GM23338 (cell line): ENCODE measurements at regions not wholly inside any gene's neighbourhood (a gene's known extent, or its start where the extent isn't known, plus 50 kb on each side); places are given as distances from the start of the nearest gene placed in this dataset.
"Not testable (repeated sequence)": the region's sequence is repeated elsewhere in the genome, so short reads cannot be mapped to it uniquely, and the experiment has no call there.

ENCODE experiments used
- ATAC-seq: fragments of 200-7000 bp; cut with Tn5 transposase; 3 replicates; pipeline ENCODE4 v1.9.1; 2020
- DNase-seq: peaks from one replicate; pipeline ENCODE4 v3.0.0-alpha.2; 2015; ENCODE audit warnings: low spot score
- H2AFZ ChIP-seq: fragments of 200-600 bp; sonication (generic); 2 replicates; pipeline ENCODE4 v1.8.0; 2016; ENCODE audit warnings: antibody characterized with exemption, mild to moderate bottlenecking, moderate library complexity
- H3F3A ChIP-seq: fragments of 200-600 bp; sonication (generic); replicated peaks from 2 replicates; pipeline ENCODE4 v1.8.0; 2017; ENCODE audit warnings: antibody characterized with exemption, mixed run types, low read depth
- H3K27ac ChIP-seq: fragments of 200-600 bp; sonication (generic); 2 replicates; pipeline ENCODE4 v1.6.1; 2016; ENCODE audit warnings: low read depth
- H3K27me3 ChIP-seq: fragments of 200-600 bp; sonication (generic); 2 replicates; pipeline ENCODE4 v1.8.0; 2016; ENCODE audit warnings: mild to moderate bottlenecking, mixed run types, moderate library complexity; ENCODE audit not compliant: insufficient read depth
- H3K36me3 ChIP-seq: fragments of 200-600 bp; sonication (generic); 2 replicates; pipeline ENCODE4 v1.8.0; 2016; ENCODE audit warnings: mild to moderate bottlenecking; ENCODE audit not compliant: insufficient read depth
- H3K4me1 ChIP-seq: fragments of 200-600 bp; sonication (generic); 2 replicates; pipeline ENCODE4 v1.8.0; 2016; ENCODE audit warnings: mild to moderate bottlenecking, moderate library complexity; ENCODE audit not compliant: insufficient read depth
- H3K4me2 ChIP-seq: fragments of 200-600 bp; sonication (generic); 2 replicates; pipeline ENCODE4 v1.7.1; 2017; ENCODE audit warnings: mixed run types
- H3K4me3 ChIP-seq: fragments of 200-600 bp; sonication (generic); 2 replicates; pipeline ENCODE4 v1.6.1; 2016; ENCODE audit warnings: mixed run types
- H3K79me2 ChIP-seq: fragments of 200-600 bp; sonication (generic); replicated peaks from 2 replicates; pipeline ENCODE4 v1.8.0; 2017; ENCODE audit warnings: mild to moderate bottlenecking; ENCODE audit not compliant: insufficient read depth
- H3K9me2 ChIP-seq: fragments of 200-600 bp; sonication (generic); 2 replicates; pipeline ENCODE4 v1.8.0; 2017; ENCODE audit not compliant: insufficient read depth
- H4K20me1 ChIP-seq: fragments of 200-600 bp; sonication (generic); replicated peaks from 2 replicates; pipeline ENCODE4 v1.8.0; 2017; ENCODE audit warnings: mild to moderate bottlenecking; ENCODE audit not compliant: insufficient read depth
- H3K27ac Mint-ChIP-seq: 2 replicates; pipeline ENCODE4 v1.8.0; 2020; ENCODE audit warnings: inconsistent platforms, mild to moderate bottlenecking, moderate library complexity, mixed read lengths
- H3K27me3 Mint-ChIP-seq: 3 replicates; pipeline ENCODE4 v1.8.0; 2022; ENCODE audit warnings: low read depth, mild to moderate bottlenecking, moderate library complexity, mixed read lengths, inconsistent platforms; ENCODE audit not compliant: insufficient read depth, poor library complexity
- H3K36me3 Mint-ChIP-seq: 3 replicates; pipeline ENCODE4 v1.8.0; 2021; ENCODE audit warnings: low read depth, mild to moderate bottlenecking, inconsistent platforms, moderate library complexity, mixed read lengths
- H3K4me1 Mint-ChIP-seq: 3 replicates; pipeline ENCODE4 v1.8.0; 2020; ENCODE audit warnings: mild to moderate bottlenecking, inconsistent platforms, mixed read lengths
- H3K4me3 Mint-ChIP-seq: 3 replicates; pipeline ENCODE4 v1.8.0; 2021; ENCODE audit warnings: moderate library complexity, mild to moderate bottlenecking, inconsistent platforms, mixed read lengths
- H3K9me3 Mint-ChIP-seq: 3 replicates; pipeline ENCODE4 v1.8.0; 2020; ENCODE audit warnings: moderate library complexity, mild to moderate bottlenecking, inconsistent platforms, mixed read lengths
- CTCF ChIP-seq, 2 experiments: fragments of 200-600 bp in 1 of 2; sonication (generic) in 1 of 2; conservative IDR thresholded peaks; 2 replicates each; pipeline versions ENCODE4 v1.5.1 to v1.6.1; 2016 to 2017; ENCODE audit warnings: antibody characterized with exemption in 2 of 2, low read depth in 2 of 2, mild to moderate bottlenecking in 2 of 2, moderate library complexity in 1 of 2
- EZH2 ChIP-seq: fragments of 200-600 bp; sonication (generic); IDR thresholded peaks from one replicate; pipeline ENCODE4 v1.8.0; 2017; ENCODE audit warnings: antibody characterized with exemption, mild to moderate bottlenecking, low read depth; ENCODE audit not compliant: unreplicated experiment
- EZH2phosphoT487 ChIP-seq: fragments of 200-600 bp; sonication (generic); IDR thresholded peaks from one replicate; pipeline ENCODE4 v1.8.1; 2018; ENCODE audit warnings: antibody characterized with exemption; ENCODE audit not compliant: unreplicated experiment
- NANOG ChIP-seq: IDR thresholded peaks from 2 replicates; pipeline ENCODE4 v1.6.1; 2016; ENCODE audit warnings: antibody characterized with exemption, borderline replicate concordance
- POLR2AphosphoS5 ChIP-seq: IDR thresholded peaks from 2 replicates; pipeline ENCODE4 v1.6.1; 2016; ENCODE audit warnings: antibody characterized with exemption, low read depth
- ZNF114 ChIP-seq: fragments of 250-450 bp; sonication (Bioruptor Pico); IDR thresholded peaks from 2 replicates; pipeline ENCODE4 v1.5.0; 2020; ENCODE audit warnings: mild to moderate bottlenecking, moderate library complexity
- ZNF462 ChIP-seq: fragments of 250-450 bp; sonication (Bioruptor Pico); IDR thresholded peaks from 2 replicates; pipeline ENCODE4 v1.5.0; 2020; ENCODE audit warnings: mild to moderate bottlenecking, moderate library complexity
- TF ChIP-seq, protein P1 (sequence below): IDR thresholded peaks from 2 replicates; pipeline ENCODE4 v1.6.1; 2016; ENCODE audit warnings: antibody characterized with exemption

DNA sequence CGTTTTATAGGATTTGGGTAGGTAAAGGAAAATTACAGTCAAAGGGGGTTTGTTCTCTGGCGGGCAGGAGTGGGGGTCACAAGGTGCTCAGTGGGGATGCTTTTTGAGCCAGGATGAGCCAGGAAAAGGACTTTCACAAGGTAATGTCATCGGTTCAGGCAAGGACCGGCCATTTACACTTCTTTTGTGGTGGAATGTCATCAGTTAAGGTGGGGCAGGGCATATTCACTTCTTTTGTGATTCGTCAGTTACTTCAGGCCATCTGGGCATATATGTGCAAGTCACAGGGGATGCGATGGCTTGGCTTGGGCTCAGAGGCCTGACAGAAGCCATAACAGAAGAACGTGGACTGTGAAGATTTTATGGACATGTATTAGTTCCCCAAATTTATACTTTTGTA is 65.6 kb upstream of the SRD5A3 start:
- Mint-ChIP-seq H3K36me3 (peaks cover 32% of the 10 kb centered on the region), H3K4me1 (peaks cover 53% of the 10 kb centered on the region), H3K4me3 (peak overlapping the region; percentile 54), H3K27ac (peak overlapping the region; percentile 97), H3K9me3 (peaks cover 32% of the 10 kb centered on the region)
- H4K20me1 ChIP-seq, H3F3A ChIP-seq, H3K79me2 ChIP-seq, H3K27me3 ChIP-seq, H3K36me3 ChIP-seq, DNase-seq, H2AFZ ChIP-seq, H3K9me2 ChIP-seq, H3K27me3 Mint-ChIP-seq: not testable (repeated sequence)
- peak; percentile 72; the same call in 1 of the 2 replicates for TF ChIP-seq NANOG
- Histone ChIP-seq H3K4me1 (peaks cover 19% of the 10 kb centered on the region), H3K27ac (peak overlapping the region; percentile 99), H3K4me3 (peak overlapping the region; percentile 41), H3K4me2 (peak overlapping the region; percentile 76)
- ATAC-seq = peak; percentile 82

GRCh38 chr4:55281118-55281683 is 64.8 kb upstream of the SRD5A3 start:
- peak; percentile 56 for TF ChIP-seq NANOG
- not testable (repeated sequence) for H3K9me2 ChIP-seq, H4K20me1 ChIP-seq, H3K27me3 Mint-ChIP-seq, H3K79me2 ChIP-seq, H3F3A ChIP-seq, H2AFZ ChIP-seq, H3K36me3 ChIP-seq, H3K27me3 ChIP-seq
- H3K4me1 ChIP-seq = peaks cover 18% of the 10 kb centered on the region
- Mint-ChIP-seq H3K4me3 (peak overlapping the region; percentile 54), H3K9me3 (peaks cover 36% of the 10 kb centered on the region), H3K27ac (peak overlapping the region; percentile 97), H3K36me3 (peaks cover 38% of the 10 kb centered on the region), H3K4me1 (peaks cover 51% of the 10 kb centered on the region)
- ATAC-seq (peak; percentile 59), DNase-seq (peak; percentile 74)
- peak overlapping the region; percentile 99 for H3K27ac ChIP-seq
- peak overlapping the region; percentile 76 for H3K4me2 ChIP-seq
- H3K4me3 ChIP-seq = peak overlapping the region; percentile 41

- no peaks in the 10 kb centered on the region for H3K27me3 ChIP-seq
- Mint-ChIP-seq H3K4me1 (peaks cover 37% of the 10 kb centered on the region), H3K9me3 (peaks cover 36% of the 10 kb centered on the region), H3K4me3 (no peak overlapping the region), H3K27ac (no peak overlapping the region), H3K27me3 (peaks cover 6% of the 10 kb centered on the region), H3K36me3 (peaks cover 38% of the 10 kb centered on the region)
- no peak overlapping the region for H3K27ac ChIP-seq
- no peak for ATAC-seq
- peaks cover 10% of the 10 kb centered on the region for H3K4me1 ChIP-seq
- no peaks in the 10 kb centered on the region for H4K20me1 ChIP-seq
- no peak overlapping the region for H3K4me3 ChIP-seq
- no peak for DNase-seq
- no peak overlapping the region for H2AFZ ChIP-seq
- H3K36me3 ChIP-seq = peaks cover 6% of the 10 kb centered on the region
- H3F3A ChIP-seq = no peaks in the 10 kb centered on the region
- no peaks in the 10 kb centered on the region for H3K79me2 ChIP-seq
- H3K4me2 ChIP-seq = no peak overlapping the region
- H3K9me2 ChIP-seq = no peaks in the 10 kb centered on the region
- TF ChIP-seq ZNF462 (CRISPR knock-in tag) (no peak), CTCF (conservative IDR thresholded peaks at IDR 0.05; ENCODE audit: low read depth in 2 of 2) (no peak), EZH2phosphoT487 (no peak), EZH2 (no peak), POLR2AphosphoS5 (no peak), ZNF114 (CRISPR knock-in tag) (no peak), NANOG (no peak)
- TF ChIP-seq, protein P1, sequence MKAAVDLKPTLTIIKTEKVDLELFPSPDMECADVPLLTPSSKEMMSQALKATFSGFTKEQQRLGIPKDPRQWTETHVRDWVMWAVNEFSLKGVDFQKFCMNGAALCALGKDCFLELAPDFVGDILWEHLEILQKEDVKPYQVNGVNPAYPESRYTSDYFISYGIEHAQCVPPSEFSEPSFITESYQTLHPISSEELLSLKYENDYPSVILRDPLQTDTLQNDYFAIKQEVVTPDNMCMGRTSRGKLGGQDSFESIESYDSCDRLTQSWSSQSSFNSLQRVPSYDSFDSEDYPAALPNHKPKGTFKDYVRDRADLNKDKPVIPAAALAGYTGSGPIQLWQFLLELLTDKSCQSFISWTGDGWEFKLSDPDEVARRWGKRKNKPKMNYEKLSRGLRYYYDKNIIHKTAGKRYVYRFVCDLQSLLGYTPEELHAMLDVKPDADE = no peak
Measured at GRCh38 chr4:55284331-55284730, 61.7 kb upstream of the SRD5A3 start.
